ENCODE measurements at regions not wholly inside any gene's neighbourhood (a gene's known extent, or its start where the extent isn't known, plus 50 kb on each side); places are given as distances from the start of the nearest gene placed in this dataset.

DNA sequence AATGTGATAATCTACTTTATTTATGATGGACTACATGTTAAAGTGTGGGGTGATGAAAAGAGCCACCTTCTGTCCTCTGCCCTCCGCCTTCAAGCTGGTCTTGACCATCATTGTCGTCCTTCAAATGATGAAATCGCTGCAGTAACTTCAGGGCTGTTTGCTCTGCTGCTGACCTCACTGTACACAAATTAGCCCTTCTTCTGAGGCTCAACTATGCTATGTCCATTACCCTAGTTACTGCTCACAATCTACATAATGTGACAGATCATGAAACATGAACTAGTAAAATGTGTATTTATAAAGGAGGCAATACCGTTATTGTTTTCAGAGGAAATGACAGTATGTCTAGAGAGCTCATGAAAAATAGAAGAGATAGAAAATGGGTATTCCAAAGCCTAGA, 145.9 kb downstream of the RFC3 start:
- Histone ChIP-seq H3K9me3 (peaks cover 0 to 2% (median 0%) of the 10 kb centered on the region in 12 donors), H3K4me3 (no peak overlapping the region), H3K27me3 (no peaks in the 10 kb centered on the region), H3K27ac (no peak overlapping the region), H3K4me1 (peaks cover 0 to 7% (median 0%) of the 10 kb centered on the region in 12 donors), H3K36me3 (no peaks in the 10 kb centered on the region)
- DNase-seq (no peak), ATAC-seq (no peak)
- intact Hi-C loops (cut with DNase I), result no loop called here
- no peak for TF ChIP-seq POLR2A (IDR thresholded peaks at IDR 0.05)
- TF ChIP-seq CTCF (IDR thresholded peaks at IDR 0.05), result no peak
- 83 to 92% (median 90%) methylated on average over 4 of the region's 4 CpGs for WGBS, 4 donors

DNA sequence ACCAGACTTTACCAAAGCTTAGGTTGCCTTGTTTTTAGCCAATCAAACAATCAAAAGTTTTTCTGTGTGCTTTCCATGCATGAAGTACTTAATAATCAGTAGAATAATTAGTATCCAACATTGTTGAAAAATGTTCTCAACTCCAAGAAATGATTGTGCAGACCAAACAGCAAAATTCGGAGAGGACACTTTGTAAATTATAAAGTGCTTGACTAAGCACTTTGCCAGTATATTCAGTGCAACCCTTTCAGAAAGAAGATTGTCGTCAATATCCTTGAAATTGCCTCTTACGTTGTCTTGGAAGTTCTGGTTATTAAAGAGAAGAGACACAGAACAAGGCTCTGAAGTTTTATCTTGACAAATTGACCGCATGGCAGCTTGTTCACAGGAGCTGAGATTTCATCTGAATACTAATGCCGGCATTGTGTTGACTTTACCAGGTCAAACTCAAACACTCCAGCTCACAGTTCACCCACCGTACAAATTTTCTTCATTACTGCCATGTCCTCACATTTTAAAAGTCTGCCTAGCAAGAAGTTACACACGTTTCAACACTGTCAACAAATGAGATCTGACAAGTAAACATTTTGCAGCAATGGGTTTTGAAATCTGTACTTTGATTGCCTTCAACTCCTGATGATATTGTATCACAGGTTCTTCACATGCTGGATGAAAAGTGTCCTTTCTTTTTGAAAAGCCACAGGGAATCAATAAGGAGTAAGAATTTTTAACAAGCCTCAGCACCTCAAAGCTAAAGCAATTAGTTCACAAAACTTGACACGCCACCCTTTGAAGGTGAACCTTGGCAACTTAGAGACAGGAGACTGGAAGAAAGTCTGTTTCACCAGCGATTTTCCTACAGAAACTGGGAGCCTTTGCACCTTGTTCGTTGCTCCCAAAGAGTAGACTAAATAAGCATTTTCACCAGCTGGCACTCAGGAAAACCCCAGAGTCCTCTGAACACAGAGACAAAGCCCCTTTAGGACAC, 150.9 kb downstream of the RFC3 start:
- no peak for DNase-seq
- intact Hi-C loops (cut with DNase I), result no loop called here
- no peak overlapping the region for H3K27ac ChIP-seq
- H3K4me1 ChIP-seq, result peaks cover 0 to under 1% (median 0%) of the 10 kb centered on the region in 12 donors
- no peaks in the 10 kb centered on the region for H3K36me3 ChIP-seq
- H3K4me3 ChIP-seq, result no peak overlapping the region
- H3K9me3 ChIP-seq, result peaks cover 0 to 2% (median 0%) of the 10 kb centered on the region in 12 donors
- no peaks in the 10 kb centered on the region for H3K27me3 ChIP-seq
- no peak for TF ChIP-seq CTCF (IDR thresholded peaks at IDR 0.05)
- TF ChIP-seq POLR2A (IDR thresholded peaks at IDR 0.05), result no peak
- ATAC-seq, result no peak
- 74 to 80% (median 76%) methylated on average over 10 of the region's 10 CpGs for WGBS, 4 donors

DNA sequence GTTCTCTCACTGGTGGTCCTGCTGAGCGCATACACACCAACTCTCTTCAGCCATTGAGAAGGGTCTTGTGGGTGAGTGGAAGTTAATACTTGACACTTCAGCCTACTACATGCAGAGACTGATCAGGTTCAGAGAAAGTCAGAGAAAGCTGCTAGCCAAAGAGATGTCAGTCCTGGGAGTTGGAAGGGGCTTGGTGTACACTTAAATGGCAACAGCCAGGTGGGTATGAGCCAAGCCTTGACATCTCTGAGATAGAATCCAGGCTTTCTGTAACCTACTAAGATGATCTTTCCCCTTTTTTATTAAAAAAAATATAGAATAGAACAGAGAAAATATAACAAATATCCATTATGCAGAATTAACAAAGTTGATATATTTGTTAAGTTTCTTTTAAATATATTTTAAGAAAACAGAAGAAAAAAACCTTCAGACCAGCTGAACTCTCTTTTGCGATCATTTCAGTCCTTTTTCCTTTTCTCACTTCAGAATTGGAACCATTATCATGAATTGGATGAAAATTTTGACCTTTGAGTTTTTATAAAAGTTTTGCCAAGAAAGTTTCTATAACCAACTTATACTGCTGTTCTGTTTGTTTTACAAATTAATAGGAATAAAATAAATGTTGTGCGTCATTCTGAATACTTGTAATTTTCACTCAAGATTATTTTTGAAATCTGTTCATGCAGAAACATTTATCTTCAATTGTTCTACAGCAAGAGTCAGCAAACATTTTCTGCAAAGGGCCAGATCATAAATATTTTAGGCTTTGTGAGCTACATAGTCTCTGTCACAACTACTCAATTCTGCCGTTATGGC, 153.0 kb downstream of the RFC3 start:
- Histone ChIP-seq H3K9me3 (no peaks in the 10 kb centered on the region), H3K27me3 (no peaks in the 10 kb centered on the region), H3K4me1 (no peaks in the 10 kb centered on the region), H3K4me3 (no peak overlapping the region), H3K36me3 (no peaks in the 10 kb centered on the region), H3K27ac (peak overlapping the region in 2 of 12 donors; percentile 2 to 4)
- no peak for TF ChIP-seq POLR2A (IDR thresholded peaks at IDR 0.05)
- no peak for TF ChIP-seq CTCF (IDR thresholded peaks at IDR 0.05)
- intact Hi-C loops (cut with DNase I), result loop anchor here in 1 of 10 donors (10.0 kb wide), 1 partner anchor 64 kb away; no protein-coding TSS in a partner anchor
- DNase-seq, result no peak
- peak in 1 of 4 donors; percentile 41 for ATAC-seq
- WGBS, 4 donors, result 81 to 90% (median 89%) methylated on average over 4 of the region's 4 CpGs

- Histone ChIP-seq H3K27me3 (no peaks in the 10 kb centered on the region), H3K9me3 (no peaks in the 10 kb centered on the region), H3K4me3 (no peak overlapping the region), H3K4me1 (no peaks in the 10 kb centered on the region), H3K36me3 (no peaks in the 10 kb centered on the region), H3K27ac (no peak overlapping the region)
- DNase-seq, result no peak
- ATAC-seq, result no peak
- intact Hi-C loops (cut with DNase I), result loop anchor here in 1 of 10 donors (10.0 kb wide), 1 partner anchor 63 kb away; no protein-coding TSS in a partner anchor
- TF ChIP-seq CTCF (IDR thresholded peaks at IDR 0.05) (no peak), POLR2A (IDR thresholded peaks at IDR 0.05) (no peak)
These were observed 153.5 kb downstream of the RFC3 start for GRCh38 chr13:33971562-33971819.

Data from heart left ventricle (tissue), 16 donors.